Fibroblast of skin of scalp (primary cell): ENCODE measurements at regions not wholly inside any gene's neighbourhood (a gene's known extent, or its start where the extent isn't known, plus 50 kb on each side); places are given as distances from the start of the nearest gene placed in this dataset.
A peak's percentile ranks its signal among the peaks of the same experiment; 100 is the strongest.

ENCODE experiments used
- DNase-seq: peaks from one replicate; pipeline ENCODE4 v3.0.0-alpha.2; 2013

DNA sequence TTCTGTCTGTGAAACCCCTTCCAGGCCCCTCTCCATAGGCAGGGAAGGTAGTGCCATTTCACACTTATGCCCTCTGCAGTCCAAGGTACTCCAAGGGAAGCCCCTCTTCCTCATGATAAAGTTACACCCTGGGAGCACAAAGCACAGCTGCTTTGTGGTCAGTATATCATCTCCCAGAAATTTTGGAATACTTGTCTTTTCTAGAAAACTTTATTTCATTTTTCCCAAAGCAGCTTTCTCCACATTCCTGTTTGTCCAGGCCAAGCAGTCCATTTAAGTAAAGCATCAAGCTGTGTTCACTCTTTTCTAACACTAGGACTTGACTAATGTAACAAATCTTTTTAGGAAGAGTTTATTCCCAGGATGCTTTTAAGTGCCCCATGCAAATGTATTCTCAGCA lies 371.8 kb upstream of the RGMB start:
- DNase-seq = peak; percentile 57

DNA sequence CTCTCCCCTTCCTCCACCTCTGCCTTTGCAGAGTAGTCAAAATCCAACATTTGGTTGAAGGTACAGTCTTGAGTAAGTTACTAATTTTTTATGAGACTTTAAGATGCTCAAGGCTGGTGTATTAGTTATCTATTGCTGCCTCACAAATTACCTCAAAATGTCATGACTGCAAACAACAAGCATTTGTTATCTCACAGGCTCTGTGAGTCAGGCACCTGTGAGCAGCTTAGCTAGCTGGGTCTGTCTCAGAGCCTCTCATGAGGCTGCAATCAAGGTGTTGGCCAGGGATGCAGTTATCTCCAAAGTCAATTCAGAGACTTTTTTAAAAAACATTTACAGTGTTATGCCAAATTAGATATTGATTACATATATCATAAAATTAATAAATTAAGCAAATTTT lies 371.3 kb upstream of the RGMB start:
- no peak for DNase-seq

DNA sequence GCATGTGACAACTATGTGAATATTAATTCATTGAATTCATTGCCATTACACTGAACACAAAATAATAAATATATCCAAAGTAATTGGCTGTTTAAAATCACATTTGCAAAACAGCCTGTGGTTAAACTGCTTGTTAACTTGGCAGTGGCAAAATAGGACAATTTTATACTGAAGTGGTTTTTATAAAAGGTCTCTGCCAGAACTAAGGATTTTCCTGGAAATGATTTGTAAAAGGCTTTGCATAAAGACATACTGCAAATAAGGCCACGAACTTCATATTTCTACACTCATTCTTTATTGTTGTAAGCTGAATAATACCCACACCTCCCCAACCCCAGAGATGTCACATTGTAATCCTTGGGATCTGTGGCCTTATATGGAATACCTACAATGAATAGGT lies 370.3 kb upstream of the RGMB start:
- DNase-seq = no peak

DNA sequence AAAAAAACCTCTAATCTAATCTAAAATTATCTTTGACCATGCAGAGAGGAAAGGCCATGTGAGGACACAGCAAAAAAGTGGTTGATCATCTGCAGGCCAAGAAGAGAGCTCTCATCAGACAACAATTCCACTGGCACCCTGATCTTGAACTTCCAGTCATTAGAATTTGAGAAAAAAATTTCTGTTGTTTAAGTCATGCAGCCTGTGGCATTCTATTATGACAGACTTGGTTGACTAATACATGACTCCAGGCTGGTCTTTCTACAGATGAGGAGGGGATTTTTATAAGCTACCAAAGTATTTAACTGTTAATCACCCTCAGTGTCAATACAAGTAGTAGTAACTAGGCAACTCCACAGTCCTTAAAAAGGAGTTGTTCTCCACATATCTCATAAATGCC lies 358.5 kb upstream of the RGMB start:
- DNase-seq = peak; percentile 97

DNA sequence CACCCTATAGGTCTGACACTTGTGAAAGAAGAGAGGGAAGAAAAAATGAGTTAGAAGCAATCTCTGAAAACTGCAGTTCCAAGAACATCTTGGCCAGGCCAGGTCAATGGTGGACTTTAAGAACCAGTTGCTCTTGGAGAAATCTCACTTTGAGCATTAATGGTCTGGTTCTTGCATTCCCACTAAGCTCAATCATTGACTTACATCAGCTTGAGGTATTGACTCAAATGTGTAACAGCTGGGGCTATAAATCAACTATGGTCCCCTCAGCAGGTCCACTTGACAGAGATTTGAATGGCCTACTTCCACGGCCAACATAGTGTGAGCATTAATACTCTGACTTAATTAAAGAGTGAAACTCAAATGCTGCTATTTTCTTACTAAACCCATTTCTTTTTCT lies 357.8 kb upstream of the RGMB start:
- peak; percentile 29 for DNase-seq

DNA sequence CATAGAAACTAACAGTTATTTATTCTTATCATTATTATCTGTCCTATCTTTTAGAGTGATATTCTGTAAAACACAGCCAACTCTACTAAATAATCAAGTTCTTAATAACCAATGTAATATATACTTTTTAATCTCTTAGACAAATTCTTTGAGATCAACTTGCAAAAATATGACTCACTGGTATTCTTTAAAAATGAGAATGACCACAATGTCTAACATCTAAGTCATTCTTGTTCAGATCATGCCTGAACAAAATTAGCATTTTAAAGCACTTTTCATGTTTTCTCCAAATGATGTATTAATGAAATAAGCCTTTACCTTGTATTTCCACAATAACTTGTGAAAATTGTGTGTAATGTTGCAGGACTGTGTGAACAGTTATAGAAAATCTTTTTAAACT lies 356.9 kb upstream of the RGMB start:
- DNase-seq = peak; percentile 62

DNA sequence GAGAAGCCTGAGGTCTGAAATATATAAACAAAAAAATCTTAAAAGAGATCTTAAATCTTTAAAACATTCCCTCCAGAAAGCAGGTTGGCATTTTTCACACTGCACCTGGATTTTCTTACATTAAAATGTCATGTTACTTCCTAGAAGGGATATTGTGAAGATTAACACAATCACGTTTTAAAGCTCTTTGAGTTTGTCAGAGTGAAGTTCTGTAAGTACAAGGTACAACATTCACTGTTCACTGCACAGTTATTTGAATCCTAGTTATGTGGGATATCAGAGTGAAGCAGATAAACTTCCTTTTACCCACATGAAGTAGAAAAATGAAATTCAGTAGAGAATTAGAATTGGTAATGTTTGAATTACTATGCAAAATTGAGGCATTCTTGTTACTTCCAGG lies 353.6 kb upstream of the RGMB start:
- DNase-seq = no peak

DNA sequence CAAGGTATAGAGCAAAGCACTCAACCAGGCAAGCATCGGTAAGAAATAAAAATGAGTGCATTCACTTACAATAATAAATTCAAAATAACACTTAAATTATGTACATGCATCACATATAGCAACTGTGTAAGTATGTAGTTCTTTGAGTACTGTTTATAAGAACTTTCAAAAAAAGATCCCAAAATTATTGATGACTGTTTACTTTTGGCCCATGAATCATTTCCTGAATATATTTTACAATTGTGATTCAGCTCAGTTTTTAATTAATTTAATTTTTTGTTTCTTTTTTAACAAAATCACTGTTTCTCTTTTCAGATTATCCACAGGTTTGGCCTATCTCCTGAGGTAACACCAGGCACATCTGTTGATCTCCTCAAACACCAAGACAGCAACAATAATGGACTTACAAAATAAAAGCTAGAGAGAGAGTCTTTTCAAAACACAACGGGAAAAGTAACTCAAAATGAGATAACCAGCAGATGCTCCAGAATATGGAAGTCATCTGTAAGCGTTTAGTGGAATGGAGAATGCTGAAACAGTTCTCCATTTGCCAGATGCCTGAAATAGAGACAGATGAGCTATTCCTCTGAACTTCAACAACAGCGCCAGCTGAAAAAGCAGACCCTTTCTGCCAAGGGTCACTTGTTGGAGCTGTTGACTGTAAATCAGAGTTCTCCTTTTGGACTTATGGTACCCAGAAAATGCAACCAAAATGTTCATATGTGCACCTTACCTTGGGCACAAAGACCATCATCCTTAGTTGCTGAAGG lies 348.6 kb upstream of the RGMB start:
- peak; percentile 56 for DNase-seq

DNA sequence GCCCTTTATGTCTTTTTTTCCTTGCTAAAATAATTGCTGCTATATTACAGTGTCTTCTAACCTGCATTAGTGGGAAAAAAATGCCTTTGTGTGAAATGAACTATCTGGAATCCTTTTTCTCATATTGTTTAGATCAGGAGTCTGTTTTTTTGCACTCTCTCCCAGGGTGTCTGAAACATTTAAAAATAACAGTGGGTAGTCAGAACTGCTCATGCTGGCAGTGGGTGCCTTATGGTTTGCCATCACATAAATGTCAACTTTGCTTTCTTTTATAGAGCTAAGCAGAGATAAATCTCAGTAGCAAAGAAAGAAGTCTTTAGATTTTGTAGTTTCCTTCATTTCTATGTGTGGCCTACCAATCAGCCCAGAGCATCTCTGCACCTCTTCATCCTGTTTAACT lies 347.8 kb upstream of the RGMB start:
- DNase-seq = no peak

DNA sequence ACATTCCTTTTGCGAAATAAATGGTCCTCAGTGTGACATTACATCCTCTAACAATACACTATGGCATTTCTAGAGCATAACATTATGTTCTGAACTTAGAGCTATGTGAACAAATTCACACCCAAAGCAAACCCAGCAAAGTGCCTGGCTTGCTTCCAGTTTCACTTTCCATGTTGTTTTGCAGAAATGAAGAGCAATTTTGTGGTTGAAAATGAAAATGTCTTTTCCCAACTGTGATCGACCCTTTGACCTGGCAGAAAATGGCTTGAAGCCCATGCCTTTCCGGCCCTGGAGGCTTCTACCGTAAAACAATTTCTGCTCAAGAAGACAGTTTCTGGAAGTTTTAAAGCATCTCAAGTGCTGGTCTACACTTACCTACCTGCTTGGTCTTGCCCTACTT lies 344.7 kb upstream of the RGMB start:
- peak; percentile 88 for DNase-seq

DNA sequence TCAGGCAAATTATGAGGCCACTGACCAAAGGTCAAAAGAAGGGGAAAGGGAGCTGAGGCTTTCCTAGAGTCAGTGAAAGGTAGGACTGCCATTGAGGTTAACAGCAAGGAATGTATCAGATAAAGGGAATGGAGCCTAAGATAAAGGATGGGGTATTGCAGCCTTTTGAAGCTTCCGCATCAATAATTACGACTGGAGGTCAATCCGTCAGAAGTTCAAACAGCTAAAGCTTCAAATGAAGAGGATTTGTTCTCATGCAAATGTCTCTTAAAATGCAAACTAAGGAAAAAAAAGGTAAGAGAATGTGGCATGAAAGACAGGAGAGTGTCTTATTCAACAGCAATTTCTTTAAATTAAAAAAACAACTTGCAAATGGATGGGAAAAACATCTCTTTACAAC lies 341.1 kb upstream of the RGMB start:
- DNase-seq = no peak

DNA sequence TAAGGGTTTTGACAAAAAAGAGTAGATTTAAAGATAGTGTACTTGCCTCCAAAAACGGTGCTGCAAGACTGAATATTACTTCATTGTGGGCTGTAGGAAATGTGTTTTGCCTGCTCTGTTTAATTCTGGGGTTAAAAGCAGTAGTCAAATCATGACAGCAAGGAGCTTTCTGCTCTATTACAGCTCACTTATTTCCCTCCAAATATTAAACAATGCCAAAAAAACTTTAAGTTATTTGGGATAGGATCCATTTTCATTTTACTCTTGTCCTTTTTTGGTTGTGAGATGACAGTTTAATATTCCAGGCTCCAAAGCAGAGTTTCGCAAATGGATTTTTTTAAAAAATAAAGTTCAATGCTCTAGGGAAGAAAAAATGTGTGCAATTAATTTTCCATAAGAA lies 340.4 kb upstream of the RGMB start:
- DNase-seq = no peak

DNA sequence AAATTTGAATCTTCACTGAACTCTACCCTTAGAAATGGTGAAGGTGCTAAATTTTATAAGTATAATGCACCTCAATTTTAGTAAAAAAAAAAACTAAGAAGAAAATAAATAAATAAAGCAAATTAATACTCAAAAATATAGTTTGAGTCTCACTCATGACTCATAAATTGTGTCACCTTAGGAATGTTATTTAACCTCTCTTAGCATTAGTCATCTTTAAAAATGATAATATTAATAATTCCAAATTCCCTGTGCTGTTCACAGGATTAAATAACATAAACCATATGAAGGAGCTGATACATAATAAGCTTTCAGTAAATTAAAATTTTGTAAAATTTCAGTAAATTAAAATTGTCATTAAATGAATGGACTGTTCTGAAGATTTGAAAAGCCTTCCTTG lies 339.8 kb upstream of the RGMB start:
- DNase-seq = peak; percentile 65

DNA sequence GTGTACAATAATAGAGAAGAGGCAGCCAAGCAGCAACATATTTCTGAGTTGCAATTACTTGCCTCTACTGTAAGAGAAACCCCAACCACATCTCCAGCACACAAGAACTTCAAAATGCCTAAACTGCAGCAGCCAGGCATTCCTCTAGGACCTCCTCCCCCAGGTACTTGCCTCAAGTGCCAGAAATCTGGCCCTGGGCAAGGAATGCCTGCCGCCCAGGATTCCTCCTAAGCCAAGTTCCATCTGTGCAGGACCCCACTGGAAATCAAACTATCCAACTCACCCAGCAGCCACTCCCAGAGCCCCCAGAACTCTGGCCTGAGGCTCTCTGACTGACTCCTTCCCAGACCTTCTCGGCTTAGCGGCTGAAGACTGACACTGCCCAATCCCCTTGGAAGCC lies 336.8 kb upstream of the RGMB start:
- DNase-seq = no peak

DNA sequence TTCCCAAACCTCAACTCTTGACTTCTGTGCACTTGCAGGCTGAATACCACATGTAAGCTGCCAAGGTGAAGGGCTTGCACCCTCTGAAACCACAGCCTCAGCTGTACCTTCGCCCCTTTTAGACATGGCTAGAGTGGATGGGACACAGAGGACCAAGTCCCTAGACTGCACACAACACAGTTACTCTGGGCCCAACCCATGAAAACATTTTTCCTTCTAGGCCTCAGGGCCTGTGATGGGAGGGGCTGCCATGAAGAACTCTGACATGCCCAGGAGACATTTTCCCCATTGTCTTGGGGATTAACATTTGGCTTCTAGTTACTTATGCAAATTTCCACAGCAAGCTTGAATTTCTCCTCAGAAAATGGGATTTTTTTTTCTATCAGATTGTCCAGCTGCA lies 331.0 kb upstream of the RGMB start:
- DNase-seq = no peak

DNA sequence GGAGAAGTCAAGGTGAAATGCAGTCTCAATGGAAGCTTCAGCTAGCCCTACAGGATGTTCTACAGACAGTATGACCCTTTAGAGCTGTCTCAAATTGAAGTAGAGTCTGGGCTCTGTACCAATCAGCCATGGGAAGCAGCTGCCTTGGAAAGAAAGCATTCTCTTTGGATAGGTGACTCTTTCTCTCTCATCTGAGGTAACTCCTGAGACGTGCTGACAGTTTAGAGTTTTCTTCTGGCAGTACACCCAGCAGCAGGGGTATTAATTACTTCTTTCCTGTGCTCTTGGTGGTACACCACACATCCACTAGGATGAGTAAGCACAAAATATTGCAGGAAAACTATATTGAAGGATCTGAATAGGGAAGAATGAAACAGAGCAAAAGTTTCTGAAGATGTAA lies 329.6 kb upstream of the RGMB start:
- DNase-seq = no peak

DNA sequence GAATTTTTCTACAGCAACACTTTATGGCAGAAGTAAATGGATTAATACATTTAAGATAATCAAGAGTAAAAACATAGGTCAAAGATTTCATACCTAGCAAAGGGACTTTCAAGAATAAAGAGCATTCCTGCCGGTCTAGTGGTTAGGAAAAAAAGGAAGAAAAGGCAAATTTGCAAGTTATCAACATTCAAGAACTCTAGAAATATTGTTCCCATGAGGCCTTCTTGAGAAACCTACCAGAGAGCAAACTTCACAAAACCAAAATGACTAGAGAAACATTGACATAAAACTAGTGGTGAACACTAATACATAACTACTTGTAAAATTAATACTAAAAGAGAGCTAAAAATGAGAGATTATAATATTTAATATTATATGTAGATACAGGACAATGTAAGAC lies 320.2 kb upstream of the RGMB start:
- no peak for DNase-seq

DNA sequence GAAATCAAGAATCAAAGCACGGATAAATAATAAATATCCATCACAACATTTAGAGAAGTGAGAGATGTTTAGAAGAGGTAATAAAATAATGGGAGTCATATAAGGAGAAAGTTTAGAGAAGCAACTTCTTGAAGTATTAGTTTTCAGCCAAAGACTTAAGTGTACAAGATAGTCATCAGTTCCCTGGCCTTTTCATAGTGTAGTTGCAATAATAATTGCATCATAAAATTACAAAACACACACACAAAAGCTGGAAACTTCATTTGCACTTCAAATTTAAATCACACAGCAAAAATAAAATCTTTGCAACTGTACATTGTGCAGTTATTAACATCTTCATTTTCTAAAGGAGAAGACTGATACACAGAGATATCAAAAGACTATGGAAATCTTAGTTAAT lies 319.1 kb upstream of the RGMB start:
- DNase-seq = no peak

DNA sequence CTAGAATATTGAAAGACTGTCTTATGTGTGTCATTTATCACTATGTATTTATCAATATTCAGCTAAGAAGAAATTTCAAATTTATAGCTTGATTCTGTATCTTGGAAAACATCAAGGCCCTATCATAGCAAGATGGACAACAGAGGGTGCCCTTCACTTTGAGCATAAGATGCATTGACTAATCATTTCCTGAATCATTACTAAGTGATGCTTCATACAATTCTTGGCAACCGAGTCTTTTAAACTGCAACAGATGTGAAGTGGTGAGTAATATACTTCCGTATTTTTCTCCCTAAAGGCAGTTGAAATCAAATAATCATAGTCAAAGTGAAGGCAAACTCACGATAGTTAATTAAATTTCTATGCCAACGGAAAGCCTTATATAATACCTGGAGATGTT lies 318.6 kb upstream of the RGMB start:
- peak; percentile 96 for DNase-seq

DNA sequence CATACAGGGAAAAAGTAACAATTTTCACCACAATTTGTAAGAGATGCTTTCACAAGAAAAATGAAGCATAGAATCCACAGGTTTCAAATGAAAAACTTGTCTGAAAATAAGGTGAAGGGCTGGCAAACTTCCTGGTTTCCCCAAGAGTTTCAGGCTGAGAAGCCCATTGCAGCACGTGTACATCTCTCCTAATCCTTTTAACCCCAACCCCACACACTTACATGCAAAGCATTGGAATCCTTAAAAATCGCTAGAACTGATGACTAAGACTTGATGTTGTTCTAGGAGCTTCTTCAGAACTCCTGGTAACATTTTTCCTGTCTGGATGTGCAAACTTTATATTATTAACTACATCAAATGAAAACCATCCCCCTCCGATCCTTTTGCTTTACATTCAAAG lies 317.8 kb upstream of the RGMB start:
- DNase-seq = peak; percentile 89

DNA sequence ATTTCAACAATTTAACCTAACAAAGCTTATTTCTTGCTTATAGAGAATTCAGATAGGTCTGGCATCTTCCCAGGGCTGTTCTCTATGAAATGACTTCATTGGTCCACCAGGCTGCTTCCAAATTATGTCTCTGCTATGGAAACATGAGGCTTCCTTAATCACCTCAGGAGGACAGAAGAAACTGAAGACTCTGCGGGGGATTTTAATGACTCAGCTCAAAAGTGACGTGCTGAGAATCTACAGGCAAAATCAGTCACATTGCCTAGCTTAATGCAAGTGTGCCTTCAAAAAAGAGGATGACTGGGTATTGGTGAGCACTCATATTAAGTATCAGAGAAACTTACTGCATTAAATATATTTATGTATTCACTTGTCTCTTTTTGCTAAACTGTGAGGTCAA lies 315.5 kb upstream of the RGMB start:
- DNase-seq = peak; percentile 95

DNA sequence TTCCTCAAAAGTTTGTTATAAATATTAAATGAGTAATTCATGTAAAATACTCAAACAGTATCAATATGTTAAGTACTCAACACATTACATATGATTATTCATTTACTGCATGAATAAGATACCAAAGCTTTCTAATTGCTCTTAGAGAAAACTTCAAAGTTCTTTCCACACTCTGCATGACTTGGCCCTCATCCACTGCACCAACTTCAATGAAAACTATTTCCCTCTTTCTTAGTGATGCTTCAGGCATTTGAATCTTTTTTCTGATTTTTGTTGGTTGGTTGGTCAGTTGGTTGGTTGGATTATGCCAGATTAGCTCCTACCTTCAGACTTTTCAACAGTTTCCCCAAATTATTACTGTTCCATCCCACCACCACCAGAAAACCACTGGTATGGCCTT lies 314.7 kb upstream of the RGMB start:
- DNase-seq = peak; percentile 53

DNA sequence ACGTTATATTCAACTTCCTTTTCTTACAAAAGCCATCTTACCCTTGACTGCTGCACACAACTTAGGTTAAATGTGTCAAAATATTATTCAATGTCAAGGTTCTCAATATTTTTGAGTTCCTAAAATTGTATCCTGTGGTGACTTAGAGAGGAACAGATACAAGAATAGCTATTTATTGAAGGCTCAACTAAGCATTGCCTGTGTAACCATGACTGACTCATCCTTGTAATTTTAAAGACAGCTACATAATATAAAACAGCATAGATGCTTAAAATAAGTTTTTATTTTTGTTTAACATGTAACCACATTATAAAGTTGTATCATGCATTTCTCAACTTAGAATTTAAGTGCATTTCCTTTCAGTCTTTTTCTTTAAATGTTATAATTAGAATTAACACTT lies 312.9 kb upstream of the RGMB start:
- no peak for DNase-seq

DNA sequence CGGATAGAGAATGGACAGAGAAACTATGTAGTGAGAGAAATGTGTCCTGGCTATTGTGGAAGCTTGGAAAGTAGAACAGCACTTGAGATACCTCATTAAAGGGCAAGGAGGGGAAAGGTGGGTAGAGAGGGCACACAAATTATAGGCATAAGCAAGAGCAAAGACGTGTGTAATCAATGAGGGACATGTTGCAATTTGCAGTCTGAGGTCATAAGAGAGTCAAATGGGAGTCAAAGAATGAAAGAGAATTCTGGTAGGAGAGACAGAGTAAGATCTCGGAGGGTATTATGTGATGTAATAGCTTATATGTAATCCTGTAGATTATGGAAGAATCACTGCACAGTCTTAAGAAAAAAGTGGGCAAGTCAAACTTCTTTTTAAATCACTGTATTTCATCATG lies 312.0 kb upstream of the RGMB start:
- DNase-seq = no peak

DNA sequence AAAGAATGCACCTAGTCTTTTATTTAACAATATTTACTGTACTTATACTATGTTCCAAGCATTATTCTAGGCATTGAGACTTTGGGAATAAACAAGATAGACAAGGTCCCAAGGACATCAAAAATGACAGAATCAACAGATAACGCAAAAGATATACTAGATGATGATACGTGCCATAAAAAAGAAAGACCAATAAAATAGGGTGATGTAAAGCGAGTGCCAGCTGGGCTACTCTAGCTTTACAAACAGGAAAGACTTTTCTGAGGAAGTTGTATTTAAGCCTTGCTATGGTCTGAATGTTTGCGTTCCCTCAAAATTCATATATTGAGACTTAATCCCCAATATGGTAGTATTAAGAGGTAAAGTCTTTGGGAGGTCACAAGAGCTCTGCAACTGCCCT lies 310.2 kb upstream of the RGMB start:
- DNase-seq = no peak
